Stomach (tissue), 8 donors: ENCODE measurements at regions not wholly inside any gene's neighbourhood (a gene's known extent, or its start where the extent isn't known, plus 50 kb on each side); places are given as distances from the start of the nearest gene placed in this dataset.

Source experiments
- DNase-seq, 2 donors: peaks; one replicate each; pipeline versions ENCODE4 v3.0.0 to v3.0.0-alpha.2; 2013 to 2019
- H3K27ac ChIP-seq, 5 donors: fragments of 200-600 bp in 4 of 5; sonication (generic) in 4 of 5; one replicate each; pipeline ENCODE4 v1.5.1; 2013 to 2019; ENCODE audit warnings: mild to moderate bottlenecking in 1 of 5, moderate library complexity in 1 of 5
- H3K27me3 ChIP-seq, 3 donors: fragments of 200-600 bp; sonication (generic); one replicate each; pipeline ENCODE4 v1.5.1; 2017 to 2019; ENCODE audit warnings: mixed run types in 1 of 3
- H3K36me3 ChIP-seq, 4 donors: fragments of 200-600 bp; sonication (generic); 1 replicate in 3 of 4; 2 replicates in 1 of 4; pipeline ENCODE4 v1.5.1; 2016 to 2019
- H3K4me1 ChIP-seq, 4 donors: fragments of 200-600 bp; sonication (generic); one replicate each; pipeline ENCODE4 v1.5.1; 2016 to 2019
- H3K4me3 ChIP-seq, 4 donors: fragments of 200-600 bp; sonication (generic) in 3 of 4; one replicate each; pipeline ENCODE4 v1.5.1; 2016 to 2019; ENCODE audit warnings: mild to moderate bottlenecking in 1 of 4
- H3K9me3 ChIP-seq, 4 donors: fragments of 200-600 bp; sonication (generic); one replicate each; pipeline ENCODE4 v1.5.1; 2016 to 2019
- EP300 ChIP-seq: sonication (generic); formaldehyde crosslinking; IDR thresholded peaks from one replicate; pipeline ENCODE4 v1.6.1; 2017; ENCODE audit warnings: antibody characterized with exemption
- POLR2A ChIP-seq, 4 donors: fragments of 450-650 bp; IDR thresholded peaks; one replicate each; pipeline ENCODE4 v1.6.1; 2016; ENCODE audit warnings: antibody characterized with exemption in 4 of 4, control low read depth in 2 of 4, mild to moderate bottlenecking in 1 of 4, moderate library complexity in 1 of 4
- POLR2AphosphoS5 ChIP-seq, 3 donors: sonication (generic); formaldehyde crosslinking; IDR thresholded peaks; one replicate each; pipeline ENCODE4 v1.6.1; 2016; ENCODE audit warnings: antibody characterized with exemption in 3 of 3
- WGBS, 5 donors: extraction: QIAGEN DNeasy Blood & Tissue Kit in 3 of 5; methylation state at CpG; one replicate each; pipeline versions ENCODE4 v1.1.5 to v1.1.7; 2013 to 2018; 5-methylcytosine and 5-hydroxymethylcytosine counted together
- intact Hi-C: fragments of 100-400 bp; cut with DNase I; formaldehyde crosslinking; loops from one replicate; pipeline ENCODE4 v1.15.1; 2023; ENCODE audit warnings: low total_unique reads
- TF ChIP-seq, protein P1 (sequence below), 7 experiments: fragments of 450-650 bp in 4 of 7; fragments of 200-600 bp in 3 of 7; sonication (generic) in 3 of 7; IDR thresholded peaks; one replicate each; pipeline ENCODE4 v1.5.1; 2016 to 2019; ENCODE audit warnings: antibody characterized with exemption in 7 of 7, control low read depth in 2 of 7, mild to moderate bottlenecking in 1 of 7
- donor health status: healthy with polysubstance abuse.
- donor health status: Bipolar disorder and iron deficiency.
- donor health status: healthy.

DNA sequence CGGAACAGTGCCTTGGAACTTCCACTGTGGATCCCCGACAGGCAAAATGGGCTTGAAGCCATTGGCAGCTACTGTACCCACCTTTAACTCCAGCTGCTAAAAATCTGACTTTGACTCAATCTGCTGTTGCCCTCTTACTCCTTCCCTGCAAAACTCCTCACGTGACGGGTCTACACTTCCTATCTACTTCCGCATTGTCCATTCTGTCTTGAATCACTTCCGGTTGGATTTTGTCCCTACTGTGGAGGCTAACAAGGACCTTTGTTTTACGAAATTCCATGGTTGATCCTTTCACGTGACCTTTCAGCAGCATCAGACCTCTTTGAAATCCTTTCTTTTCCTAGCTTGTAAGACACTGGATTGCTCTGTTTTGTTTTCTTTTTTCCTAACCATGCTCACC is 268.4 kb downstream of the PRDM2 start:
- Histone ChIP-seq H3K27me3 (peaks cover 0 to 13% (median 0%) of the 10 kb centered on the region in 3 donors), H3K9me3 (peaks cover 0 to 19% (median 13%) of the 10 kb centered on the region in 4 donors), H3K36me3 (no peaks in the 10 kb centered on the region), H3K27ac (no peak overlapping the region), H3K4me1 (no peaks in the 10 kb centered on the region), H3K4me3 (no peak overlapping the region)
- TF ChIP-seq EP300, result no peak
- TF ChIP-seq POLR2AphosphoS5 (IDR thresholded peaks at IDR 0.05), result no peak
- TF ChIP-seq, protein P1, sequence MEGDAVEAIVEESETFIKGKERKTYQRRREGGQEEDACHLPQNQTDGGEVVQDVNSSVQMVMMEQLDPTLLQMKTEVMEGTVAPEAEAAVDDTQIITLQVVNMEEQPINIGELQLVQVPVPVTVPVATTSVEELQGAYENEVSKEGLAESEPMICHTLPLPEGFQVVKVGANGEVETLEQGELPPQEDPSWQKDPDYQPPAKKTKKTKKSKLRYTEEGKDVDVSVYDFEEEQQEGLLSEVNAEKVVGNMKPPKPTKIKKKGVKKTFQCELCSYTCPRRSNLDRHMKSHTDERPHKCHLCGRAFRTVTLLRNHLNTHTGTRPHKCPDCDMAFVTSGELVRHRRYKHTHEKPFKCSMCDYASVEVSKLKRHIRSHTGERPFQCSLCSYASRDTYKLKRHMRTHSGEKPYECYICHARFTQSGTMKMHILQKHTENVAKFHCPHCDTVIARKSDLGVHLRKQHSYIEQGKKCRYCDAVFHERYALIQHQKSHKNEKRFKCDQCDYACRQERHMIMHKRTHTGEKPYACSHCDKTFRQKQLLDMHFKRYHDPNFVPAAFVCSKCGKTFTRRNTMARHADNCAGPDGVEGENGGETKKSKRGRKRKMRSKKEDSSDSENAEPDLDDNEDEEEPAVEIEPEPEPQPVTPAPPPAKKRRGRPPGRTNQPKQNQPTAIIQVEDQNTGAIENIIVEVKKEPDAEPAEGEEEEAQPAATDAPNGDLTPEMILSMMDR (IDR thresholded peaks at IDR 0.05), result no peak
- intact Hi-C loops, result no loop called here
- DNase-seq, result no peak
- 83 to 87% (median 84%) methylated on average over 8 of the region's 8 CpGs for WGBS, 5 donors

DNA sequence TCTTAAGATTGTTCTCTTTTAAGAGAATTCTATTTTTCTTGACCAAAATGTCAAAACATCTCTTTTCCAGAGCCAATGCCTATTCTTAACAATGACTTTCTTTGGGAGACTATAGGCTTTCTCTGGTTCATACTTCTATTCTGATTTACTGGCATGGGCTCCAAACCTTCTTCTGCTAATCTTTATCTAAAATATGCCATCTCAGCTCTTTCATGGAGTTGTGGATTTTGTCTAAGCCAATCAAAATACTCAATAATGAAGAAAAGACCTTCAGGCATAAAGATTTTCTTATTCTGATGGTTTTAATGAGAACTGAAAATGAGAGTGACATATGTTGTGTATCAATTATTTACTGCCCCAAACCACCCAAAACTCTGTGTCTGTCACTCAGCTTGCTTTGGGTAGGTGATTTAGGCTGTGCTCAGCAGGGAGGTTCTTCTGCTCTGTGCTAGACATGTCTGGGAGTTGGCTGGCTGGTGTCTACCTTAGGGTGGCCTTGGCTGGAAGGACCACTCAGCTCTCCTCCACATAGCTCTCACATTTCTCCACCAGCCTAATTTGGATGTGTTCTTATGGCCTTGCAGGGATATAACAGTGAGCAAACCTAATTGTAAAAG is 270.8 kb downstream of the PRDM2 start:
- intact Hi-C loops, result no loop called here
- Histone ChIP-seq H3K9me3 (peaks cover 0 to 19% (median 13%) of the 10 kb centered on the region in 4 donors), H3K4me1 (no peaks in the 10 kb centered on the region), H3K27me3 (no peaks in the 10 kb centered on the region), H3K27ac (no peak overlapping the region), H3K36me3 (no peaks in the 10 kb centered on the region), H3K4me3 (no peak overlapping the region)
- TF ChIP-seq EP300 (no peak), POLR2AphosphoS5 (IDR thresholded peaks at IDR 0.05) (no peak), POLR2A (IDR thresholded peaks at IDR 0.05) (no peak)
- TF ChIP-seq, protein P1 (IDR thresholded peaks at IDR 0.05), result no peak
- no peak for DNase-seq

DNA sequence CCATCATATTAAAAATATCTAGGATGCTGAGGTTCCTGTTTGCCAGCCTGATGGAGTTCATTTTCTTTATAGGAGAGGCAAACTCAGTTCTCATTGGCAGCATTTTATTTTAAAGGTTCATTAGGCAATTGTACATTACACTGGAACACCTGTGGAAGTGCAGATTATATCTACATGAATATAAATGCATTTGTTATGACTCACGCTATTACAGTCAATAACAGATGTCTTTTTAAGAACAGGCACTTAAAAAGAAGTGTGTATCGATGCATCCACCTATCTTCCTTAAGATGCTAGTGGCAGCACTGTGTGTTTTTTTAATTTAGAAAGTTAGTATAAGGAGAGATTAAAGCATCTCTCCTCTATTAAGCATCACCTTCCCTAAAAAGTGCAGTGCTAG is 276.5 kb downstream of the PRDM2 start:
- H3K27me3 ChIP-seq, result no peaks in the 10 kb centered on the region
- 75 to 89% (median 87%) methylated on average over 2 of the region's 2 CpGs for WGBS, 5 donors
- no peak overlapping the region for H3K4me3 ChIP-seq
- H3K9me3 ChIP-seq, result peaks cover 0 to 4% (median under 1%) of the 10 kb centered on the region in 4 donors
- no peak for DNase-seq
- H3K36me3 ChIP-seq, result no peaks in the 10 kb centered on the region
- TF ChIP-seq, protein P1 (IDR thresholded peaks at IDR 0.05), result no peak
- TF ChIP-seq POLR2AphosphoS5 (IDR thresholded peaks at IDR 0.05) (no peak), POLR2A (IDR thresholded peaks at IDR 0.05) (no peak), EP300 (no peak)
- H3K4me1 ChIP-seq, result no peaks in the 10 kb centered on the region
- H3K27ac ChIP-seq, result no peak overlapping the region
- intact Hi-C loops, result no loop called here

DNA sequence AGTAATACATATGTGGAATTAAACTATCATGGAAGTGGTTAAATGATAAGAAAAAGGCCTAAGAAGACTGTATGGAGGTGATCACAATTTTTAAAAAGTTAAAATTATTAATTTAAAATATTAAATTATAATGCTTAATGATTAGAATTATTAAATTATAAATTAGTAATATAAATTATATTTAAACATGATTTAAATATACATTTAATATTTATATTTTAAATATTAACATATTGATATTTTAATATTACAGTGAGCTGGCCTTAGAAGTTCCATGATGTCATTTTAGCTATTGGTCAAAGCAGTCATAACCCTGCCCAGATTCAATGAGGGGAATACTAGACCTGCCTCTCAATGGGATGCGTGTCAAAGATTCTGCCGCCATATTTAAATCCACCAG is 281.2 kb downstream of the PRDM2 start:
- no peaks in the 10 kb centered on the region for H3K27me3 ChIP-seq
- H3K36me3 ChIP-seq, result no peaks in the 10 kb centered on the region
- H3K4me3 ChIP-seq, result no peak overlapping the region
- H3K9me3 ChIP-seq, result no peaks in the 10 kb centered on the region
- no peak for TF ChIP-seq EP300
- TF ChIP-seq POLR2A (IDR thresholded peaks at IDR 0.05), result no peak
- TF ChIP-seq POLR2AphosphoS5 (IDR thresholded peaks at IDR 0.05), result no peak
- TF ChIP-seq, protein P1 (IDR thresholded peaks at IDR 0.05), result no peak
- H3K27ac ChIP-seq, result no peak overlapping the region
- H3K4me1 ChIP-seq, result no peaks in the 10 kb centered on the region
- intact Hi-C loops, result no loop called here
- WGBS, 5 donors, result 92 to 99% (median 97%) methylated on average over 2 of the region's 2 CpGs
- DNase-seq, result no peak
